Duodenal mucosa (tissue), 2 donors: ENCODE measurements at regions not wholly inside any gene's neighbourhood (a gene's known extent, or its start where the extent isn't known, plus 50 kb on each side); places are given as distances from the start of the nearest gene placed in this dataset.

Experiments used
- H3K27ac ChIP-seq: one replicate; pipeline ENCODE4 v1.7.0; 2013; ENCODE audit warnings: low read depth, low read length
- H3K27me3 ChIP-seq, 2 donors: one replicate each; pipeline ENCODE4 v1.7.0; 2013; ENCODE audit warnings: low read length in 2 of 2, control low read depth in 1 of 2; ENCODE audit not compliant: insufficient read depth in 2 of 2, control insufficient read depth in 1 of 2
- H3K36me3 ChIP-seq, 2 donors: one replicate each; pipeline ENCODE4 v1.7.0; 2013; ENCODE audit warnings: low read length in 2 of 2, control low read depth in 1 of 2; ENCODE audit not compliant: insufficient read depth in 2 of 2, control insufficient read depth in 1 of 2
- H3K4me1 ChIP-seq, 2 donors: one replicate each; pipeline ENCODE4 v1.7.0; 2013; ENCODE audit warnings: low read length in 2 of 2, control low read depth in 1 of 2; ENCODE audit not compliant: insufficient read depth in 2 of 2, control insufficient read depth in 1 of 2
- H3K4me3 ChIP-seq, 2 donors: one replicate each; pipeline ENCODE4 v1.7.0; 2013; ENCODE audit warnings: low read length in 2 of 2, low read depth in 1 of 2
- H3K9ac ChIP-seq, 2 donors: one replicate each; pipeline ENCODE4 v1.7.0; 2013; ENCODE audit warnings: low read length in 2 of 2, low read depth in 1 of 2
- H3K9me3 ChIP-seq, 2 donors: one replicate each; pipeline ENCODE4 v1.7.0; 2013; ENCODE audit warnings: low read length in 2 of 2, control low read depth in 1 of 2; ENCODE audit not compliant: control insufficient read depth in 1 of 2

DNA sequence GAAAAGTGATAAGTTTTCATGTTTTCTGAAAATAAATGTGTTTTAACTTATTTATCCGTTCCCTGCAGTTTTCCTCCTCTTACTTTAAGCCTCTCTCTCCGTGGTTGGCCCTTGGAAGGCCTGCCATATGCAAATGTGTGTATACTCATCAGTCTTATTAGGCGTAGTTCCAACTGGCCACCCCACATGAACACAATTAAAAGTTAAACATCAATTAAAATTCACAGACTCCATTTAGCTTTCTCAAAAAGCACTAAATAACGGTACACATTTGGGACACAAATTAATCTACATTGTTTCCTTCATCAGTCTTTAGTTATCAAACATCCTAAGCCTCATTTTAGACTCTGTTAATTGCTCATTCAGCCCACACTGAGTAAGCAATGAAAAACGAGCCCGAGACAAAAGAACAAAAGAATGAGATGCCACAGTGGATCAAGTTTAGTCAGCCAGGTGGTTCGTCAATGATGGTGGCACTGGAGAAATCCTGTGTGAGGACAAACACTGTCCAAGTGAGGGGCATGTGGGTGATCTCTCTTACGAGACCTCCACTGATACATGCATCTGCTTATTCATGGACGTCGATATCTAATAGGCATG is 76.0 kb upstream of the TMCC3 start:
- Histone ChIP-seq H3K9ac (no peak overlapping the region), H3K27me3 (no peaks in the 10 kb centered on the region), H3K27ac (no peak overlapping the region), H3K4me3 (no peak overlapping the region), H3K9me3 (no peaks in the 10 kb centered on the region), H3K36me3 (no peaks in the 10 kb centered on the region), H3K4me1 (no peaks in the 10 kb centered on the region)

DNA sequence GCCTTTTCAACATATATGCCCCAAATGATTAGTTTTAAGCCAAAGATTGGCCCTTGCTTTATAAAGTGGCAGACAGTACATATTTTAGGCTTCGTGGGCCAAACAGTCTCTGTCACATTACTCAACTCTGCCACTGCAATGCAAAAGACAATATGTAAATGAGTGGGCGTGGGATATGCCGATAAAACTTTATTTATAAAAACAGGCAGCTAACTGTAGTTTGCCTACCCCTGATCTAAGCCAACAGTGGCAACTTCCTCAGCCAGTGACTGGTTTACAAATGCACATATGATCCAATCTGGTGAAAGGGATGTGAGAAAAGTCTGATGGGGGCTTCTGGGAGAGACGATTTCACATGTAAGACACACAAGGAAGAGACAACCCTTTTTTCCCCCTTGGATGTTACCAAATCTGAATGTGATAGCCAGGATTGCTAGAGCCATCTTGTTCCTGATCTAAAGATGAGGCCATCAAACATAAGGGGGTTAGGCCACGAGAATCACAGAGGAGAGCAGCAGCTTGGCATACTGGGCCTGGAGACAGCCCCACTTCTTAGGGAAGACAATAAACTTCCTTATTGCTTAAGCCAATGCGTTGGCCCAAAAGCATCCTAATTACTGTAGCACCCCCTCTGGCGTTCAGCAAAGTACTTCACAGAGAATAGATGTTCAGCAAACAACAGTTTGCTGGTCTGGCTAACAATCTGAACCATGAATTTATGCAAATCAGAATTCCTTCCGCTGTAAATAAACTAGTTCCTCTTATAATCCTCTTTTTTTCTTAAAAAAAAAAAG is 75.2 kb upstream of the TMCC3 start:
- no peak overlapping the region for H3K9ac ChIP-seq
- no peaks in the 10 kb centered on the region for H3K9me3 ChIP-seq
- H3K4me3 ChIP-seq = no peak overlapping the region
- no peaks in the 10 kb centered on the region for H3K27me3 ChIP-seq
- no peaks in the 10 kb centered on the region for H3K36me3 ChIP-seq
- H3K4me1 ChIP-seq = no peaks in the 10 kb centered on the region
- H3K27ac ChIP-seq = no peak overlapping the region

DNA sequence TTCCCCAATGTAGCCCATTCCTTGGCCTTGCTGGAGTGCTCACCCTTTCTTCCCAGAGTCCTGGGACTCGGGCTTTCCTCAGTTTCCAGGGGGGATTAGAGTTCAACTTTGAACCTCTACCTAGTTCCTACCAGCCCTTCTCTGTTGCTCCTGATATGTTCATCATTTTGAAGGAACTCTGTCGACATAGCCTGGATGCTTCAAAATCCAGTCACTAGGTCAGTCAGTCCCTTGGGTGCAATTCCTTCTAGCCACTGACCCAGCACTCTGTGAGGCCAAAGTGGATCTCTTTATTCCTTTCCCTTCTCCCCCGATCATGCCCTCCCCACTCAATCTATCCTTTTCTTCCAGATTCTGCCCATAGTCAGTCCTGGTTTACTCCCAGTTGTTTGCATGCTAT is 72.3 kb upstream of the TMCC3 start:
- Histone ChIP-seq H3K27ac (no peak overlapping the region), H3K4me1 (no peaks in the 10 kb centered on the region), H3K36me3 (no peaks in the 10 kb centered on the region), H3K9me3 (no peaks in the 10 kb centered on the region), H3K4me3 (no peak overlapping the region), H3K9ac (no peak overlapping the region), H3K27me3 (no peaks in the 10 kb centered on the region)

DNA sequence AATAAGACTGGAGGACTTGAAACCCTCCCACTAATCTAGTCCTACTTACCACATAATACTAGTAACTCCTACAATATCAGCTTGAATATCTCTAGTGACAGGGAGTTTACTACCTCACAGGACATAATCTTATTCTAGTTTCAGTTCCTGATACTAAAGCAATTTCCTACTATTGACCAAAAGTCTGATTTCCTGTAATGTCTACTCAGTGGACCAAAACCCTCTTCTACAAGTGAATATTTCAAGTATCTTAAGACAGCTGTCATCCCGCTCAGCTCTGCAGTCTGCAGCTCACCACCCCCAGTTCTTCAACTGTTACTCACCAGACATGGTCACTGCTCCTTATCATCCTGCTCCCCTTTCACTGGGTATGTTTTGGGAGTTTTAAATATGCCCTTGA is 70.8 kb upstream of the TMCC3 start:
- Histone ChIP-seq H3K27me3 (no peaks in the 10 kb centered on the region), H3K27ac (no peak overlapping the region), H3K9me3 (no peaks in the 10 kb centered on the region), H3K4me3 (no peak overlapping the region), H3K4me1 (no peaks in the 10 kb centered on the region), H3K36me3 (no peaks in the 10 kb centered on the region), H3K9ac (no peak overlapping the region)

DNA sequence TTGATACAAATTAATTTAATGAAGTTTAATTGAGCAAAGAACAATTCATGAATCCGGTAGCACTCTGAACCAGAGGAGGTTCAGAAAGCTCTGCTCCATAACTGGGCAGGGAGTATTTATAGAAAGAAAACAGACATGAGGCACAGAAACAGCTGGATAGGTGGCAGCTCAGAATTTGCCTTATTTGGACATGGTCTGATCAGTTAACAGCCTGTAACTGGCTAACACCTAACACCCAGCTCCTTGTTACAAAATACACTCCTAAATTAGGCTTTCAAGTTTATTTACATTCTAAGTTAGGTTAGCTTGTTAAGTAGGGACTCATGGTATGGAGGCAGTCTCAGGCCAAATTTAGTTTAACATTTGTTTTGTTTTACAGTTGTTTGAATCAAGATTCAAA is 67.8 kb upstream of the TMCC3 start:
- Histone ChIP-seq H3K9ac (no peak overlapping the region), H3K9me3 (no peaks in the 10 kb centered on the region), H3K27ac (no peak overlapping the region), H3K27me3 (no peaks in the 10 kb centered on the region), H3K36me3 (no peaks in the 10 kb centered on the region), H3K4me1 (no peaks in the 10 kb centered on the region), H3K4me3 (no peak overlapping the region)

DNA sequence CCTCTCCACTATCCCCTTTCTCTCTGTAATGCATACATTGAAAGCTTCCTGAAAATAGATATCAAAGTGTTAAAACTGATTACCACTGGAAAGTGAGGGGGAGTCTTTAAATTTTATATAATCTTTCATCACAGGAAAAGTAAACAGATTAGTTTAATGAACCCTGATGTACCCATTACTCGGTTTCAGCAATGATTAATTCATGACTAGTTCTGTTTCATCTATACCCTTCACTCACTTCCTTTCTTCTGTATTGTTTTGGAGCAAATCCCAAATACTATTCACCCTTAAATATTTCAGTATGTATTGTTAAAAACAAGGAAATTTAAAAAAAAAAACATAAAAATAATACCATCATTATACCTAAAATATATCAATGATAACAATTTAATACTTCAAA is 67.3 kb upstream of the TMCC3 start:
- Histone ChIP-seq H3K4me1 (no peaks in the 10 kb centered on the region), H3K36me3 (no peaks in the 10 kb centered on the region), H3K9me3 (no peaks in the 10 kb centered on the region), H3K27me3 (no peaks in the 10 kb centered on the region), H3K9ac (no peak overlapping the region), H3K27ac (no peak overlapping the region), H3K4me3 (no peak overlapping the region)

DNA sequence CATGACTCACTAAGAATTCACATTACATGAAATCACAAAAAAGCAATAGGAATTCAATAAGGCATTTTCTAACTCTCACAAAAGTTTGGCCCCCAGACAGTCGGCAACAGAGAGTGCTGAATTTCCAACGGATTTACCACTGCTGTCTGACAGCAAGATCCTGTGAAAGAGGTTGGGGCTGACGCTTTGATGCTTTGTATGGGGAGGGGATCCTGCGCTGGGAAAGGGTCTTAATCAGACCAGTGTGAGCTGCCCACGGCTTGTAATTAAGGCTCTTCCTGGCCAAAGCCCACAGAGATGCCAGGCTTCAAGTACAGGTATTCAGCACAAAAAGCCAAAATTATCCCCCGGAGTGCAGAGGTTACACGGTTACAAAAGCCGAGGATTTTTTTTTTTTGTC is 66.8 kb upstream of the TMCC3 start:
- no peaks in the 10 kb centered on the region for H3K9me3 ChIP-seq
- H3K9ac ChIP-seq = no peak overlapping the region
- no peaks in the 10 kb centered on the region for H3K27me3 ChIP-seq
- no peaks in the 10 kb centered on the region for H3K36me3 ChIP-seq
- no peaks in the 10 kb centered on the region for H3K4me1 ChIP-seq
- no peak overlapping the region for H3K27ac ChIP-seq
- no peak overlapping the region for H3K4me3 ChIP-seq

DNA sequence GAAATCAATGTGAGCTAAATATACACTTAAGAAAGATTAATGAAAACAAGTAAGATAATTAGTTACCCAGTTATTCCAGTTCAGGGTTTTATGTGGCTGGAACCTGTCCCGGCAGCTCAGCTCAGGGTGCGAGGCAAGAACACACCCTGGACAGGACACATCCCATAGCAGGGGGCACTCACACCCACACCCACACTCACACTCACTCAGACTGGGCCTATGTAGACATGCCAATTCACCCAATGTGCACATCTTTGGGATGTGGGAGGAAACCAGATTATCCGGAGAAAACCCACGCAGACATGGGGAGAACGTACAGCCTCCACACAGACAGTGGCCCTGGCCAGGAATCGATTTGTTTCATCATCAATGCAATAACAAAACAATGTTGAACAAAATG is 66.0 kb upstream of the TMCC3 start:
- Histone ChIP-seq H3K4me1 (no peaks in the 10 kb centered on the region), H3K36me3 (no peaks in the 10 kb centered on the region), H3K9ac (no peak overlapping the region), H3K27me3 (no peaks in the 10 kb centered on the region), H3K9me3 (no peaks in the 10 kb centered on the region), H3K27ac (no peak overlapping the region), H3K4me3 (no peak overlapping the region)

DNA sequence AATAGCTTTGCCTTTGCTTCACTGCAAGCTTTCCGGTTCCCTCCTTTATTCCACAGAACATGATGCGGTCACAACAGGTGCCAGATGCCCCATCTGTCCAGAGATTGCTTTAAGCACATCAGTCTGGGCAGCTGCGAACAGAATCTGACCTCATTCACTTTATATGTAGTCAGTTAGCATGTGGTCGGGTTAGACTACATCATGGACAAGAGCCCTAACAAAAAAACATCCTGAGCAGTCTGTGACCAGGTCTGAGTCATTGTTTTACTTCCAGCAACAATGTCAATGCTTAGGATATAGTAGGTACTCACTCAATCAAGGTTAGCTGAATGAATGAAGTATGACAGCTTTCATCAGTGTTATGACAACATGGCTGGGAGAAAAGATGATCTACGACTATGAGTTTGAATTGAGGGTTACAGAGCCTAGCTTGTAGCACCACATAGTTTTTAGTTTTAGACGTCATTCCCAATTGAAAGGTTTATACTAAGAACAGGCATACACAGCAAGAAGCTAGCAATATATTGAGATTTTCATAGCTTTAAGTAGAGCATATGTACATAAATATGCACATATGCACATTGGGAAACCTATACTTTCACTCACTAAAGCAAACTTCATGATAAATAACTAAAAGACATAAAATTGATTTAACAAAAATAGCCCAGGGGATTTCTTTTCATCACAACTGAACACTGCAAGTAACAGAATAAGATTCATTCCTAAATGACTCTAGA is 64.2 kb upstream of the TMCC3 start:
- no peak overlapping the region for H3K9ac ChIP-seq
- H3K4me1 ChIP-seq = no peaks in the 10 kb centered on the region
- H3K27me3 ChIP-seq = no peaks in the 10 kb centered on the region
- H3K4me3 ChIP-seq = no peak overlapping the region
- no peaks in the 10 kb centered on the region for H3K9me3 ChIP-seq
- H3K36me3 ChIP-seq = no peaks in the 10 kb centered on the region
- no peak overlapping the region for H3K27ac ChIP-seq

DNA sequence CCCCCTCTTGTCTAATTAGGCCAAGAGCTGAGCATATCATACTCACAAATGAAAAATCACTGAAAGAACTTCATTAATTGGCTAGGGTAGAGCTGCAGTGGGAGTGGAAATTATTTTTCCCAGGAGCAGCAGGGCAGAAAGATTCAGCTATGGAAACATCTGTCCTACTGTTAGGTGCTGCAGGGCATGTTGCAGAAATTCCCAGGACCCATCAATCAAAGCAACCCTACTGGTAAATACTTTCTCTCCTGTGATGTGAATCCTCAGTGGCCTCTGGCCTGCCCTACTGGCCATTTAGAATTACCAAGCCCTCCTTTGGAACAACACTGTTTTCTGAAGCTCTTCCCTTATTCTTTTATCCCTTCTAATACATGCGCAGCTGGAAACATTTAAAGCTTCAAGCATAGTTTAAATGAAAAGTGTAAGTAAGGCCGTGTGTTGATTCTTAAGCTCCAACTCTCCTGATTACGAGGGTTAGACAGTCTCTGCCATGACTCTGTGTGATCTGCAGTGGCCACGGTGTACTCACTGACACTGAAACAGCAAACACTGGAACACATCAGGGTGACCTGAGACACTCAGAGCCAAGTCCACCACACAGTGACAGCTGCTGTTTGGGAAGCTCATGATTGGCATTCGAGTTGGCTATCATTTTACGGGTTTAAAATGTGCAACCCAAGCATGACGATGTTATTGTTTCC is 62.6 kb upstream of the TMCC3 start:
- Histone ChIP-seq H3K4me1 (no peaks in the 10 kb centered on the region), H3K9me3 (no peaks in the 10 kb centered on the region), H3K4me3 (no peak overlapping the region), H3K9ac (no peak overlapping the region), H3K36me3 (no peaks in the 10 kb centered on the region), H3K27ac (no peak overlapping the region), H3K27me3 (no peaks in the 10 kb centered on the region)
